Skeletal muscle satellite cell (primary cell): ENCODE measurements at regions not wholly inside any gene's neighbourhood (a gene's known extent, or its start where the extent isn't known, plus 50 kb on each side); places are given as distances from the start of the nearest gene placed in this dataset.

ENCODE experiments used
- H3K27me3 ChIP-seq: 2 replicates; pipeline ENCODE4 v1.7.0; 2013; ENCODE audit warnings: low read length; ENCODE audit not compliant: control insufficient read depth, insufficient read depth
- H3K36me3 ChIP-seq: 2 replicates; pipeline ENCODE4 v1.7.0; 2013; ENCODE audit warnings: mild to moderate bottlenecking, control low read depth, low read length; ENCODE audit not compliant: insufficient read depth
- H3K4me1 ChIP-seq: 2 replicates; pipeline ENCODE4 v1.7.0; 2013; ENCODE audit warnings: low read length; ENCODE audit not compliant: control insufficient read depth, insufficient read depth
- H3K4me2 ChIP-seq: 2 replicates; pipeline ENCODE4 v1.7.0; 2013; ENCODE audit warnings: mild to moderate bottlenecking, low read length
- H3K4me3 ChIP-seq: 2 replicates; pipeline ENCODE4 v1.7.0; 2013; ENCODE audit warnings: low read length
- H3K9ac ChIP-seq: 2 replicates; pipeline ENCODE4 v1.7.0; 2013; ENCODE audit warnings: mild to moderate bottlenecking, low read depth, low read length, moderate library complexity
- H3K9me3 ChIP-seq: replicated peaks from 2 replicates; pipeline ENCODE4 v1.7.0; 2013; ENCODE audit warnings: mild to moderate bottlenecking, control low read depth, low read length

DNA sequence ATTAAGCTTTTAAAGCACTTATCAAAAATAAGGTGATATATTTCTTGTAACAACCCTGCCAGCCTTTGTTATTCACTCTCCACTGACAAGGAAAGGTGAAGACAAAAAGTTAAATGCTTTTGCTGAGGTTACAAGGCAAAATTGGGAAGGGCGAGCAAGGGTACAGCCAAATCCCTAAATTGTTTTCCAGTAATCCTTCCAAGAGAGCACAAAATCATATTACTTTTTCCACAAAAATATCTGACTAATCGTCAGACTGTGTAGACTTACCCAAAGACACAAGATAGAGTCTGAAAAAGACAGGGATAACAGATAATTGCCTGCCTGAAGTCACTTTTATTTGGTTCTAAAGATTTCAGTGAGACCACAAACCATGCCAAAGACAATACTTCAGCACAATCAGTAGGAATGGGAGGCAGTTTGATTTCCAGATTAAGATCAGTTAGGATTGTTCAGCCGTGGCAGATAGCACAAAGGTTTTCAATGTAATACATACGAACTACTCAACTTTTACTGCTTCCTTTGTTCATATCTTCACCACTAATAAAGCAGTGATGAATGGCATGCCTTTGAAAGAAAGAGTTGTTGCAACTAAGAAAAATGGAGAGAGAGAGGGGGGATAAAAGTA, 383.8 kb upstream of the TUSC1 start:
- H3K9me3 ChIP-seq: no peaks in the 10 kb centered on the region
- no peaks in the 10 kb centered on the region for H3K4me1 ChIP-seq
- H3K9ac ChIP-seq: no peak overlapping the region
- no peak overlapping the region for H3K4me2 ChIP-seq
- no peaks in the 10 kb centered on the region for H3K27me3 ChIP-seq
- no peak overlapping the region for H3K4me3 ChIP-seq
- no peaks in the 10 kb centered on the region for H3K36me3 ChIP-seq

DNA sequence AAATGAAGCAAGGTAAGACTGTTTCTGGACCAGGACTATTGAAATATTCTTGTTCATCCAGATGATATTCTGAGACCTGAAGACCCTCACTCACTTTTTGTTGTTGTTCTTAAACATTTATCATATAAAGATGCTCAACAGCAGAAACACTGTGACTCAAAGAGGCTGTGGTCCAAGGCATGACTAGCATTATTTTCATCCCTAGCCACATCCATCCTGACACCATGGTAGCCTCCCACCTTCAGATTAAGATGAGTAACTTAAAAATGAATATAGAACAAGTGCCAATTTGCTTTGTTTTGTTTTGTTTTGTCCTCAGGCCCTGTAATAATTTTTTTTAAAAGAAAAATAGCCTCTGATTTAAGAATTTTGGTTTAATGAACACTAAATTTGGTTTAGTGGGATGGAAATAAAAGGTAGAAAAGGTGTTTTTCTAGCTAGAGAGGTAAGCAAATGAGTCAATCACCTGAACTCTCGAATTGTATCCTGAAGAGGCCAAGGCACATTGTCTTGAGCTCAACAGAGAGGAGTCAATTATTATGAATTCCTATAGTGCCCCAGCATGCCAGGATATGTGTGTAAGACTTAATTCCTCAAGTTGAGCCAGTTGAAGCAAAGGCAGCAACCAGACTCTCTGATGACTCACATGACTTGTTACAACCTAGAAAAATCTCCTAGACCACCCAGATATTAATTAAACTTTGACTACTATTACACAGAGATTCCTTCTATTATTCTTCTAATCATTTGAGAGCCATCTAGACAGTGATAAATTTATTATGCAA, 380.1 kb upstream of the TUSC1 start:
- Histone ChIP-seq H3K4me3 (no peak overlapping the region), H3K9ac (no peak overlapping the region)

DNA sequence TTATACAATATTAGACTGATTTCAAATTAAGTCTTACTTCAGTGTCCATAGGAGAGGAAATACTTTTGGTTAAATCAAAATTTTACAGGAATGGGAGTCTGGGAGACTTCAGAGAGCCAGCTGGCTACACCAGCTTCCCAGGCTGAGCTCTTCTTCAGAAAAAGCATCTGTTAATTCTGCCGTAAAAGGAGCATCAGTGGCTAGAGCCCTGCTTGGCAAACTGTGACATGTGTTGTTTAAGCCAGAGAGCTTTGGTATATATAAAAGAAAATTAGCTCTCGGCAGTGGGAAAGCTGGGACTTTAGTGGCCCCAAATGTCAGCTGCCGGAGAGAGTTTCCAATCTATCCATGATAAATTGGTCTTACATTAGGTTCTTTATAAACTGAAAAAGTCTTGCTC, 378.8 kb upstream of the TUSC1 start:
- no peaks in the 10 kb centered on the region for H3K27me3 ChIP-seq
- no peaks in the 10 kb centered on the region for H3K4me1 ChIP-seq
- no peak overlapping the region for H3K4me3 ChIP-seq
- H3K9me3 ChIP-seq: no peaks in the 10 kb centered on the region
- H3K36me3 ChIP-seq: no peaks in the 10 kb centered on the region
- no peak overlapping the region for H3K9ac ChIP-seq
- H3K4me2 ChIP-seq: no peak overlapping the region

More for the DNA sequence above, 380.1 kb upstream of the TUSC1 start:
- Histone ChIP-seq H3K36me3 (no peaks in the 10 kb centered on the region), H3K4me2 (no peak overlapping the region), H3K9me3 (no peaks in the 10 kb centered on the region), H3K27me3 (no peaks in the 10 kb centered on the region), H3K4me1 (no peaks in the 10 kb centered on the region)

DNA sequence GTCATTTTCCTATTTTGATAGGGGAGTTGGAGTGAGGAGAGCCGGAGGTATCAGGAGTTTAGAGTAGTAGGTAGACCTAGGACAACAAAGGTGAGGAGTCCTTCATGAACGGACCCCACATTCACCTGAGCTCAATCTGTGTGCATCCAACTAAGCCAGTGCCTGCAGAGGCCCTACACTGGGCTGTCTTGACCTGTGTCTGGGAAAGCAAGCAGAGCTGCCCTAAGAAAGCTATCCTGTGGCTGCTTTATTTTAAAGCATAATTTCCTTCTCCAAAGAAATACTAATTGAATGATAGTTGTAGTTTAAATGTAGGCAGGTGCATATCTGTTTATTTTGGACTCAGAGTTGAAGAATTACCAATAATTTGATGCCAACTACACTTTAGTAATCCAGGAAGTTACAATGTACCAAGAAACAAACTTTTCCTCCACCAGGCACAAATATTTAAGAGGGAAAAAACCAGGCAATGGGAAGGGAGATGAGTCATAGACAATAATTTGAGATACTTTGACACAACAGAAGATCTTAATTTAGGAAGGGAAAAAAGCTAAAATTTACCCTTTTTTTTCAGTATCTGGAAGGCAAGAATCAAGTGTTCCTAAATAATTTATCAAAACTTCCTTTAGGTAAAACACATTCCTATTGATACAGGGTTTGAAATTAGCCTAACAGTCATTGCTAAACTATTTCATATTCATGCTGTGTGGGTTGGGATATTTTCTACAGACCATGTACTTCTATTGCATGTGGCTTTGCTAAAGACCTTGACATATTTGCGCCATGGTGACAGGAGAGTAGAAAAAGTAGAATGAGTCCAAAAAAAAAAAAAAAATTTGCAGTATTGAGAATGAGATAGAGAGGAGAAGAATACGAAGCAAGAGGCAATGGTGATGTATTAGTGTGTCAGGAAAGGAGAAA, 376.6 kb upstream of the TUSC1 start:
- H3K4me2 ChIP-seq: no peak overlapping the region
- no peaks in the 10 kb centered on the region for H3K4me1 ChIP-seq
- no peak overlapping the region for H3K4me3 ChIP-seq
- H3K27me3 ChIP-seq: no peaks in the 10 kb centered on the region
- H3K9ac ChIP-seq: no peak overlapping the region
- no peaks in the 10 kb centered on the region for H3K36me3 ChIP-seq
- no peaks in the 10 kb centered on the region for H3K9me3 ChIP-seq

DNA sequence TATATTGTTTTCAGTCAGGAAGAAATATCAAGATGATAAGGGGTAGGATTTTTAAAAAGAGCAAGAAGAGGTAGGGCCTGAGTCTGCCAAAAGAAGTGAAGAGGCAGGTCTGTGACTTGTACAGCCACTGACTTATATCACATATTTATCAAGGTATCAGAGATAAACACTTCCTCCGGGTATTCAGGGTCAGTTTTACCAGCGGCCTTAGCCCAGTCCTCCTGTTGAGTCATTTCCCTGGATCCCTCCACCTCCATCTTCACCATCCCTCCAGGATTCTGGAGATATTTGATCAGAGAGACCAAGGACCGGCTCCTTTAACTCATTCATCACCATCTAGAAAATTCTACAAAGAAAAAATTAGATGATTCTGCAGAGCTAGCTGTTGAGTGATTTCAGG, 375.7 kb upstream of the TUSC1 start:
- Histone ChIP-seq H3K36me3 (no peaks in the 10 kb centered on the region), H3K9me3 (no peaks in the 10 kb centered on the region), H3K27me3 (no peaks in the 10 kb centered on the region), H3K4me2 (no peak overlapping the region), H3K4me1 (no peaks in the 10 kb centered on the region), H3K9ac (no peak overlapping the region), H3K4me3 (no peak overlapping the region)

DNA sequence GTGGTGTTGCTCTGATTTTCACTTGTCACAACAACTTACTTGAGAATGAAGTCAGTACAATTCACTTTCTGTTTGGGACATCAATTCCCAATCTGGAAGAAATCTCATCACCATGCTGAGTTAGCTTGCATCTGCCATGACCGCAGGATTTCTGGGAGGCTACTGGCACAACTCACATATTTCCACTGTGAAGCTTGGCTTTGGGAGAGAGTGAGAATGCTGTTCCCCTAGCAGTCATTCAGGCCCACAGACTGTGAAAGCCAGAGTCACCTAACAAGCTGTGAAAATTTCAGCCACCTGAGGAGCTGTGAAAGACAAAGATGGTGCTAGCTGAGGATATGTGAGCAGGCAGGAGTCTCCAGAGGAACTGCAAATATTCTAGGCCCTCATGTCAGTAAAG, 365.2 kb upstream of the TUSC1 start:
- no peak overlapping the region for H3K9ac ChIP-seq
- H3K4me2 ChIP-seq: no peak overlapping the region
- H3K4me1 ChIP-seq: no peaks in the 10 kb centered on the region
- H3K4me3 ChIP-seq: no peak overlapping the region
- H3K36me3 ChIP-seq: no peaks in the 10 kb centered on the region
- H3K27me3 ChIP-seq: no peaks in the 10 kb centered on the region
- no peaks in the 10 kb centered on the region for H3K9me3 ChIP-seq

DNA sequence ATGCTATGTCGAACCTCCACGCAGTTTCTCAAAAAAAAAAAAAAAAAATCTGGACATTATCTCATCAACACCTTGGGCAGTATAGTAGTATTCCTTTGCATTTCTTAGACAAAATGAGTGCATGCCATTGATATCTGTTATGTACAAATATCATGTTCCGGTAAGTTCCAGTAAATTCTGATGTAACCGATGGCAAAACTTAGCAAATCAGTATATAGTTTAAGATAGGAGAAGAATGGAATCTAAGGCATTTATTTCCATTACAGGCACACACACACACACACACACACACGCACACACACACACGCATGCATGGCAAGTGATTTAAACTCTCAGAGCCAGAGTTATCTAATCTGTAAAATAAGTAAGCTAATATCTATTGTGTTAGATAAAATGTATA, 356.5 kb upstream of the TUSC1 start:
- no peak overlapping the region for H3K4me3 ChIP-seq
- H3K27me3 ChIP-seq: peaks cover 3% of the 10 kb centered on the region
- no peaks in the 10 kb centered on the region for H3K36me3 ChIP-seq
- no peak overlapping the region for H3K4me2 ChIP-seq
- H3K4me1 ChIP-seq: no peaks in the 10 kb centered on the region
- H3K9ac ChIP-seq: no peak overlapping the region
- H3K9me3 ChIP-seq: no peaks in the 10 kb centered on the region

DNA sequence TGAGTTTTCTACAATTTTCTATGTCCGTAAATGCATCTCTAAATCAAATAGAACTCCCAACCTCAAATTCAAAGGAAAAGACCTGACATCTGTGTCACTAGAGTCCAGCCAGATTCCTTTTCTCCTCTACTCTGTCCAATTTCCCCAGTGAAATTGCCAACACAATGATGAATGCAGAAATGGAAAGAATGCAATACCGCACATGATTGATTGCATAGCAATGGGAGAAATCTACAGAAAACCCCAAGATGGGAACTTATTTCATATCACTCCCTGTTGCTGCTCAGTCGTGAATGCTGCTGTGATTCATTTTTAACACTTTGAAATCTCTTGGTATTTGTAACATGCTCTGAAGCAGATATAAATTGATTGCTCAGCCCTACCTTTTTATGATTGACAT, 355.1 kb upstream of the TUSC1 start:
- Histone ChIP-seq H3K9ac (no peak overlapping the region), H3K4me1 (no peaks in the 10 kb centered on the region), H3K36me3 (no peaks in the 10 kb centered on the region), H3K27me3 (peaks cover 3% of the 10 kb centered on the region), H3K4me2 (no peak overlapping the region), H3K4me3 (no peak overlapping the region), H3K9me3 (no peaks in the 10 kb centered on the region)

DNA sequence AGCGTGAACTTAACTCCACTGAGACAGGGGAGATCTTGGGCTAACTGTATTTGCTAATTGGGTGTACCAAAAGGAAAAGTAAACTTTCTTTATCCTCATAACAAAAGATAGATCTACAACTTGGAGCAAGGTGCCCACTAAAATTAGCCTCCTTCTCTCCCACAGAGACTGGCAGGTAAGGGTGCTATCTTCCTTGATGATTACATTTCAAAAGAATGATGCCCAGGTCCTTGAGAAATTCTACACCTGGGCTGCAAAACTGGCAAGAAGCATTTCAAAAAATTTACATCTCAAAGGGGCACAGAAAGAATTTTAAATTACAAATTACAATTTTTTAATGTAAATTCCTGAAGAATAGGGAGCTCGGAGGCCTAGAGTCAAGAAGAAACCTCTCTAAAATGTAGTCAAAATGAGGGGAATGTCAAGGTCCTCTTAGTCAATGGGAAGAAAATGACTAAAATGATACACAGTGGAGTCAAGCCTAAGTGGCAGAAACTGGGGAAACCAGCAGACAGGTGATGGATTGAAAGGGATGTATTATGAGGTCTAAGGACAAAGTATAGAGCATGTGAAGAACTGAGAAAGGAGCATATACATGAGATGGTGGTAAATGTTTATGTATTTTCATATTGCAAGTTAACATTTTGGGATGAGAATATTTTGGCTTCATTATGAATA, 348.3 kb upstream of the TUSC1 start:
- Histone ChIP-seq H3K9ac (no peak overlapping the region), H3K4me1 (no peaks in the 10 kb centered on the region), H3K9me3 (no peaks in the 10 kb centered on the region), H3K36me3 (no peaks in the 10 kb centered on the region), H3K27me3 (no peaks in the 10 kb centered on the region), H3K4me3 (no peak overlapping the region), H3K4me2 (no peak overlapping the region)

DNA sequence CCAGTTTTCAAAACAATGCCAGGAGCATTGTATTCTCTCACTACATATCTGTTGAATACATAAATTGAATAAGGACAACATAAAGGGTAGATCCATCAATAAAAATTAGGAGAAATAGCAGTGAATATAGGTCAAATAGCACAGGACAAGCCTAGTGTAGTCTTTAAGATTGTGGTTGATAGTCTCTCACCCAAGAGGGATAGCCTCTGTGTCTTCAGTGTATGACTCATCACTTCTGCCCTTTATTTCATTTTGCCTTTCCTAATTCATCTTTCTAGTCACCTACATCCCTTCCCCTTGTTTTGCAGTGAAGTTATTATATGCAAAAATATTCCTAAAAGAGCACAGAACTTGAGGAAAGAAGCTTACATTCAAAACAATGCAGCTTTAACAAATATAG, 335.0 kb upstream of the TUSC1 start:
- Histone ChIP-seq H3K4me3 (no peak overlapping the region), H3K36me3 (no peaks in the 10 kb centered on the region), H3K27me3 (no peaks in the 10 kb centered on the region)

DNA sequence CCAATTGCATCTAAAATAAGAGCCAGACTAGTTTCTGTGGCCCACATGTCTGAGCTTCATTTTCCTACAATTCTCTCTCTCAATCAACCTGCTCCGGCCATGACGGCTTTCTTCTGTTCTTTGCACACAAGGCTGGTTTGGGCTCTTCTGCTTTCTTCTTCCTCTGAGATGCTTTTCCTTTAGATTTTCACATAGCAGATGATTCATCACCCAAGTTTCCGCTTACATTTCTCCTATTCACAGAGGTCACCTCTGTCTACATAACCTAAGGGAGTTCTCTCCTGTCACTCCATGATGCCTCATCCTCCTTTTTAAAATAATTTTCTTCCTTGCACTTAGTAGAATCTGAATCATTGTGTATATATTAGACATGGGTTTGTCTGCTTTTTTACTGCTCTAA, 334.6 kb upstream of the TUSC1 start:
- Histone ChIP-seq H3K27me3 (no peaks in the 10 kb centered on the region), H3K4me3 (no peak overlapping the region), H3K36me3 (no peaks in the 10 kb centered on the region), H3K4me1 (no peaks in the 10 kb centered on the region), H3K9me3 (no peaks in the 10 kb centered on the region), H3K9ac (no peak overlapping the region), H3K4me2 (no peak overlapping the region)

More for the DNA sequence above, 335.0 kb upstream of the TUSC1 start:
- Histone ChIP-seq H3K9me3 (no peaks in the 10 kb centered on the region), H3K4me2 (no peak overlapping the region), H3K9ac (no peak overlapping the region), H3K4me1 (no peaks in the 10 kb centered on the region)
